ENCODE measurements at regions not wholly inside any gene's neighbourhood (a gene's known extent, or its start where the extent isn't known, plus 50 kb on each side); places are given as distances from the start of the nearest gene placed in this dataset.

- H3K27ac ChIP-seq: no peak overlapping the region
- H3K4me1 ChIP-seq: peaks cover 0 to 3% of the 10 kb centered on the region in 2 donors
- no peak for ATAC-seq
- TF ChIP-seq CTCF (IDR thresholded peaks at IDR 0.05): no peak
- no peak overlapping the region for H3K4me3 ChIP-seq
- intact Hi-C loops (cut with DNase I): no loop called here
- no peaks in the 10 kb centered on the region for H3K36me3 ChIP-seq
- no peaks in the 10 kb centered on the region for H3K27me3 ChIP-seq
- no peaks in the 10 kb centered on the region for H3K9me3 ChIP-seq
- no peak for DNase-seq
Measured at GRCh38 chr7:69176841-69177240, 421.4 kb upstream of the AUTS2 start.

DNA sequence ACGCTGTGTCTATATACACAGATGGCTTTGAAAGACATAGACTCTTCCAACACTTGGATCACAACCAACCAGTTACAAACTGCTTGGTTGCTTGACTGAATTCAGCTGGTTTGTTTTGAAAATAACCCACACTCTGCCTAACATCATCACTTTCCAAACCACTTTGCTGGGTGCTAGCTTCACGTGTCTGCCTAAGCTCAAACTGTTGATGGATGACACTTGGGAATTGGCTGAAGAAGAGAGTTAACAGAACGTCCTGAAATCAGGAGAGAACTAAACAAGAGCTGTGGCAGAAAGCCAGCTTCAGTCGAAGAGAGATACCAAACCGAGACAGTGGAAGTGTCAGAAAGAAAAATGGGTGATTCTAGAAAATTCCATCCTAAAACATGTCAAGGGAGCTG, 420.8 kb upstream of the AUTS2 start:
- intact Hi-C loops (cut with DNase I): no loop called here
- Histone ChIP-seq H3K36me3 (no peaks in the 10 kb centered on the region), H3K27me3 (no peaks in the 10 kb centered on the region), H3K4me1 (peaks cover 0 to 3% of the 10 kb centered on the region in 2 donors), H3K9me3 (no peaks in the 10 kb centered on the region), H3K4me3 (no peak overlapping the region), H3K27ac (no peak overlapping the region)
- TF ChIP-seq CTCF (IDR thresholded peaks at IDR 0.05): no peak
- DNase-seq: peak in 2 of 4 donors; percentile 67 to 69
- ATAC-seq: no peak

DNA sequence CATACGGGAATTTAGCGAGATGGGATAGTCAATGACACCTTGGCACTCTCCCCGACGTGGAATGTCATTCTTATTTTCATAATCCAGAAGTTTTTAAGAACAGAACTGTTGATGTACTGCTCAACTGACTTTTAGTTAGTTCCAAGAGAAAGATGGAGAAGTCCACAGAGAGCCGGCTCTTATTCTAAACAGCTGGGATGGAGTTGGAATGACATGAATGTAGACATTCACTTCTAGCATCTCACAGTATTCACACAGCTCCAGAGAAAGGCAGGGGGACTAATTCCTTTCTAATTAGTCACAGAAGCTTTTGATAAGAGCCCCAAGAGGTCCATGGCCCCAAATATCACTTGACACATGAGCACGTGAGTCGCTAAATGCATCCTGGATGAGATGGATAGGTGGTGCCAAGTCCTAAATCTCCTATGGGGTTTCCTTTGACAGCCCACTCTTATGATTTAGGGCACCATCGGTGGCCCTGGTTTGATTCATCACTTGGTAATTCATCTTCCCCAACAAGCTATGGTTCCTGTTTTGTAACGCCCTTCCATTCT, 420.3 kb upstream of the AUTS2 start:
- Histone ChIP-seq H3K4me3 (no peak overlapping the region), H3K9me3 (no peaks in the 10 kb centered on the region), H3K27ac (no peak overlapping the region), H3K4me1 (peaks cover 0 to 3% of the 10 kb centered on the region in 2 donors), H3K36me3 (no peaks in the 10 kb centered on the region), H3K27me3 (no peaks in the 10 kb centered on the region)
- ATAC-seq: no peak
- intact Hi-C loops (cut with DNase I): no loop called here
- peak in 1 of 4 donors; percentile 30 for DNase-seq
- TF ChIP-seq CTCF (IDR thresholded peaks at IDR 0.05): no peak

- no peak for TF ChIP-seq CTCF (IDR thresholded peaks at IDR 0.05)
- no peak overlapping the region for H3K27ac ChIP-seq
- no peak overlapping the region for H3K4me3 ChIP-seq
- peaks cover 0 to 3% of the 10 kb centered on the region in 2 donors for H3K4me1 ChIP-seq
- H3K27me3 ChIP-seq: no peaks in the 10 kb centered on the region
- ATAC-seq (no peak), DNase-seq (no peak)
- no peaks in the 10 kb centered on the region for H3K36me3 ChIP-seq
- intact Hi-C loops (cut with DNase I): no loop called here
- H3K9me3 ChIP-seq: no peaks in the 10 kb centered on the region
Measured at GRCh38 chr7:69180662-69181061, 417.6 kb upstream of the AUTS2 start.

DNA sequence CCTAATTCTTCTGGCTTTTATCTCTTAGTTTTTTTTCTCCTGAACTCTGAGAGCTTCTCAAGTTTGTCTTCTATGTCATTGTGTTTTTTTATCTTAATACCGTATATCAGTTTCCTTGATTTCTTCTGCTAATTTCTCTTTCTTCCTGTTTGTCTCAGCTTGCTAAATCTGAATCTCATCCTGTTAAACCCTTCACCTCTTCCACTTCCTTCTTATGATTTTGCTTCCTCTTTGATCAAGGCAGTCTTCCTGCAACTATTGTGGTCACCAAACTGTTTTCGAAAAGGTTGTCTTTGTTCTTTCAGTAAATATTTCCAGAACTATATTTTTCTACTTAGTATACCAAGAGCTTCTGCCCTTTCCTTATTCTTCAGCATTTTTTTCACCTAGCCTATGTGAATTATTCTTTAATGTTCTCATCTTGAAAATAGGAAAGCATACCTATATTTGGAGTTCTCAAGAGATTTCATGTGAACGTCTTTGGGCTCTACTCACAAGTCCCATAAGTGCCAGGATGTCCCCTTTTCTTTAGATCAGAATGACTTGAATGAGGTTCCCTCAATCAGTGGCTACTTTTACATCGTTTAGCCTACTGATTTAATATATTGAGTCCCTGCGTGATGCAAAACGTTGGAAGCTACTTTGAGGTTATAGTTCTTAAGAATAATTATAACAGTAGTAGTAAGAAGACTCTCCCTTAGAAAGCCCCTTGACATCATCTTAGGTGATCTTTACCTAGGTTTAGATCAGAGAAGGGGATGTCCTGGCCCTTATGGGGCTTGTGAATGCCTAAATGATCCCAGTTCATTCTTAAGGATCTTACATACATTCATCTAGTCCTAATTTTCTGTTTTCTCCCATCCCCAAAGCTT, 415.4 kb upstream of the AUTS2 start:
- no peak for TF ChIP-seq CTCF (IDR thresholded peaks at IDR 0.05)
- Histone ChIP-seq H3K27me3 (no peaks in the 10 kb centered on the region), H3K4me3 (no peak overlapping the region), H3K9me3 (no peaks in the 10 kb centered on the region), H3K36me3 (no peaks in the 10 kb centered on the region), H3K27ac (no peak overlapping the region), H3K4me1 (peaks cover 0 to under 1% of the 10 kb centered on the region in 2 donors)
- DNase-seq (no peak), ATAC-seq (no peak)
- intact Hi-C loops (cut with DNase I): no loop called here
